K562 (cell line): ENCODE measurements at regions not wholly inside any gene's neighbourhood (a gene's known extent, or its start where the extent isn't known, plus 50 kb on each side); places are given as distances from the start of the nearest gene placed in this dataset.

ENCODE experiments used
- ATAC-seq: fragments of 200-7000 bp; cut with Tn5 transposase; 3 replicates; pipeline ENCODE4 v1.9.1; 2020; ENCODE audit warnings: moderate library complexity
- BruUV-seq: library from RNA; stranded (reverse); fragments of 400-500 nt; replicated peaks from 2 replicates; lab custom pipeline; 2021; lab: Mats Ljungman, UMichigan
- CTCF ChIA-PET: fragments of 300-600 bp; formaldehyde crosslinking; extraction: SDS; loops from one replicate; lab custom pipeline; 2021; ENCODE audit warnings: low intra/inter-chr PET ratio; lab: Yijun Ruan, JAX
- POLR2A ChIA-PET: fragments of 300-600, 350-650 bp; sonication (Branson Sonifier 250); formaldehyde crosslinking; extraction: SDS; loops from one replicate; lab custom pipeline; 2021; ENCODE audit warnings: antibody characterized with exemption, inconsistent platforms; lab: Yijun Ruan, JAX
- DNase-seq, 4 experiments: peaks; one replicate each; pipeline versions ENCODE4 v3.0.0 to v3.0.0-alpha.2; 2011 to 2018; ENCODE audit warnings: low spot score in 3 of 4, mixed read lengths in 3 of 4; ENCODE audit errors: extremely low read depth in 1 of 4
- FAIRE-seq: peaks from 2 replicates; lab custom pipeline; 2011; peaks lifted over from hg19 to GRCh38; lab: Jason Lieb, UNC
- H2AFZ ChIP-seq: 2 replicates; pipeline ENCODE4 v1.6.0; 2011; ENCODE audit warnings: low read depth, low read length, control low read depth, inconsistent platforms
- H3K27ac ChIP-seq: fragments of 200-600 bp; 3 replicates; pipeline ENCODE4 v1.8.0; 2011; ENCODE audit warnings: low read depth, mild to moderate bottlenecking, control low read depth, inconsistent platforms, low read length, moderate library complexity, mixed read lengths; ENCODE audit errors: extremely low read depth
- H3K27me3 ChIP-seq, 2 experiments: fragments of 300-600 bp in 1 of 2; 2 replicates in 1 of 2; 3 replicates in 1 of 2; pipeline versions ENCODE4 v1.6.0 to v1.8.0; 2011; ENCODE audit warnings: inconsistent platforms in 2 of 2, low read length in 2 of 2, mild to moderate bottlenecking in 1 of 2, mixed read lengths in 1 of 2, moderate library complexity in 1 of 2; ENCODE audit not compliant: control insufficient read depth in 2 of 2, insufficient read depth in 2 of 2
- H3K36me3 ChIP-seq: fragments of 300-600 bp; 3 replicates; pipeline ENCODE4 v1.8.0; 2011; ENCODE audit warnings: mild to moderate bottlenecking, low read length, inconsistent platforms; ENCODE audit not compliant: control insufficient read depth, insufficient read depth
- H3K4me1 ChIP-seq, 2 experiments: fragments of 200-600 bp in 1 of 2; replicated peaks in 1 of 2; 2 replicates in 1 of 2; 3 replicates in 1 of 2; pipeline versions ENCODE4 v1.5.1 to v1.8.0; 2011; ENCODE audit warnings: inconsistent platforms in 2 of 2, low read length in 2 of 2, mild to moderate bottlenecking in 1 of 2, mixed read lengths in 1 of 2, moderate library complexity in 1 of 2; ENCODE audit not compliant: control insufficient read depth in 2 of 2, insufficient read depth in 2 of 2
- H3K4me2 ChIP-seq: 2 replicates; pipeline ENCODE4 v1.6.1; 2011; ENCODE audit warnings: low read length, control low read depth, inconsistent platforms, mixed read lengths; ENCODE audit not compliant: insufficient read depth
- H3K4me3 ChIP-seq: fragments of 200-600 bp; sonication (generic), shearing (Covaris generic); 2 replicates; pipeline ENCODE4 v1.5.1; 2016; ENCODE audit warnings: control low read depth, inconsistent platforms
- H3K79me2 ChIP-seq: fragments of 200-600 bp; 3 replicates; pipeline ENCODE4 v1.8.0; 2011; ENCODE audit warnings: low read length, inconsistent platforms; ENCODE audit not compliant: control insufficient read depth, insufficient read depth
- H3K9ac ChIP-seq, 2 experiments: 2 replicates each; pipeline versions ENCODE4 v1.6.0 to v1.6.1; 2011; ENCODE audit warnings: low read depth in 2 of 2, low read length in 2 of 2, control low read depth in 1 of 2, inconsistent platforms in 1 of 2, mild to moderate bottlenecking in 1 of 2, mixed read lengths in 1 of 2; ENCODE audit not compliant: insufficient read depth in 1 of 2
- H3K9me1 ChIP-seq: one replicate; pipeline ENCODE4 v1.6.0; 2011; ENCODE audit warnings: inconsistent platforms, mild to moderate bottlenecking, low read length, moderate library complexity; ENCODE audit not compliant: control insufficient read depth, insufficient read depth
- H3K9me3 ChIP-seq: replicated peaks from 2 replicates; pipeline ENCODE4 v1.5.1; 2011; ENCODE audit warnings: low read depth, low read length, inconsistent platforms; ENCODE audit not compliant: control insufficient read depth, insufficient read depth
- H4K20me1 ChIP-seq: replicated peaks from 2 replicates; pipeline ENCODE4 v1.6.1; 2011; ENCODE audit warnings: low read length, inconsistent platforms, mixed read lengths; ENCODE audit not compliant: control insufficient read depth, insufficient read depth
- BHLHE40 ChIP-seq: IDR thresholded peaks from 2 replicates; pipeline ENCODE4 v1.6.1; 2011; ENCODE audit warnings: low read length, improper control_type of control experiment
- CBFA2T2 ChIP-seq: fragments of 450-650 bp; conservative IDR thresholded peaks from 2 replicates; pipeline ENCODE4 v1.6.1; 2017; ENCODE audit warnings: mild to moderate bottlenecking
- CREB5 ChIP-seq: fragments of 250-450 bp; sonication (Bioruptor Pico); IDR thresholded peaks from 2 replicates; pipeline ENCODE4 v1.5.0; 2020; ENCODE audit warnings: mild to moderate bottlenecking
- CSDE1 ChIP-seq, 2 experiments: fragments of 450-650 bp; IDR thresholded peaks; 2 replicates each; pipeline ENCODE4 v1.6.1; 2016; ENCODE audit warnings: mild to moderate bottlenecking in 1 of 2
- DPF2 ChIP-seq: fragments of 450-650 bp; IDR thresholded peaks from 2 replicates; pipeline ENCODE4 v1.6.1; 2016
- FOXJ3 ChIP-seq: sonication (generic); formaldehyde crosslinking; IDR thresholded peaks from 2 replicates; pipeline ENCODE4 v1.4.0; 2020; ENCODE audit warnings: mild to moderate bottlenecking, missing genetic modification reagents
- HDGF ChIP-seq: fragments of 450-650 bp; IDR thresholded peaks from 2 replicates; pipeline ENCODE4 v1.6.1; 2016
- ID3 ChIP-seq, 2 experiments: fragments of 250-450 bp in 1 of 2; fragments of 450-650 bp in 1 of 2; sonication (Bioruptor Pico) in 1 of 2; IDR thresholded peaks; 2 replicates each; pipeline versions ENCODE4 v1.6.1 to v1.8.0; 2016 to 2021; ENCODE audit warnings: mild to moderate bottlenecking in 2 of 2, moderate library complexity in 2 of 2, missing compliant biosample characterization in 1 of 2, missing genetic modification characterization in 1 of 2
- IRF9 ChIP-seq: fragments of 450-650 bp; IDR thresholded peaks from 2 replicates; pipeline ENCODE4 v1.6.1; 2016; ENCODE audit warnings: missing biosample characterization, missing genetic modification characterization
- KLF16 ChIP-seq: IDR thresholded peaks from 2 replicates; pipeline ENCODE4 v1.6.1; 2016; ENCODE audit warnings: antibody characterized with exemption
- LARP7 ChIP-seq: fragments of 450-650 bp; IDR thresholded peaks from 2 replicates; pipeline ENCODE4 v1.6.1; 2016
- MAFG ChIP-seq: fragments of 450-650 bp; conservative IDR thresholded peaks from 2 replicates; pipeline ENCODE4 v1.6.1; 2016; ENCODE audit warnings: missing genetic modification characterization, missing compliant biosample characterization
- MLX ChIP-seq, 2 experiments: fragments of 450-650 bp in 1 of 2; sonication (generic) in 1 of 2; formaldehyde crosslinking; conservative IDR thresholded peaks; 2 replicates each; pipeline versions ENCODE4 v1.4.0 to v1.8.1; 2020 to 2022; ENCODE audit warnings: mild to moderate bottlenecking in 1 of 2, missing genetic modification reagents in 1 of 2
- RAD21 ChIP-seq, 2 experiments: fragments of 250-450 bp in 1 of 2; fragments of 450-650 bp in 1 of 2; sonication (Bioruptor Pico) in 1 of 2; formaldehyde crosslinking in 1 of 2; IDR thresholded peaks in 1 of 2; conservative IDR thresholded peaks in 1 of 2; 2 replicates each; pipeline versions ENCODE4 v1.4.0 to v1.8.0; 2020 to 2022; ENCODE audit warnings: mild to moderate bottlenecking in 2 of 2, moderate library complexity in 1 of 2
- SMAD3 ChIP-seq: fragments of 450-650 bp; formaldehyde crosslinking; conservative IDR thresholded peaks from 2 replicates; pipeline ENCODE4 v1.4.0; 2020; ENCODE audit warnings: mild to moderate bottlenecking
- SMARCA5 ChIP-seq: fragments of 450-650 bp; IDR thresholded peaks from 2 replicates; pipeline ENCODE4 v1.6.1; 2016
- SP2 ChIP-seq: IDR thresholded peaks from 2 replicates; pipeline ENCODE4 v1.6.1; 2011; ENCODE audit warnings: mild to moderate bottlenecking, low read depth, low read length, moderate library complexity; ENCODE audit not compliant: poor library complexity, severe bottlenecking; ENCODE audit errors: extremely low read depth
- THAP7 ChIP-seq: fragments of 250-450 bp; sonication (Bioruptor Pico); IDR thresholded peaks from 2 replicates; pipeline ENCODE4 v1.5.0; 2021
- ZNF217 ChIP-seq: sonication (generic); formaldehyde crosslinking; IDR thresholded peaks from 2 replicates; pipeline ENCODE4 v1.8.0; 2022; ENCODE audit warnings: mild to moderate bottlenecking, missing genetic modification reagents
- ZNF41 ChIP-seq: fragments of 250-450 bp; sonication (Bioruptor Pico); conservative IDR thresholded peaks from 2 replicates; pipeline ENCODE4 v1.4.0; 2020; ENCODE audit warnings: mild to moderate bottlenecking
- WGBS: fragments of 100-300 bp; shearing (Covaris generic); methylation state at CpG from one replicate; pipeline ENCODE4 v1.1.6; 2016; ENCODE audit warnings: low coverage, mixed read lengths; ENCODE audit not compliant: insufficient coverage; ENCODE audit errors: missing lambda C conversion rate; 5-methylcytosine and 5-hydroxymethylcytosine counted together
- in situ Hi-C: fragments of 300-500 bp; cut with MboI; formaldehyde crosslinking; loops from 4 replicates; pipeline ENCODE4 v1.15.0; 2018; ENCODE audit warnings: inconsistent platforms, mixed read lengths
- intact Hi-C: fragments of 100-400 bp; cut with micrococcal nuclease; formaldehyde crosslinking; loops from 2 replicates; pipeline ENCODE4 v1.14.2; 2022

- CTCF ChIA-PET, result no interaction called here
- intact Hi-C loops (no loop called here), in situ Hi-C loops (no loop called here)
- Histone ChIP-seq H3K4me1 (no peaks in the 10 kb centered on the region), H4K20me1 (no peaks in the 10 kb centered on the region), H3K27ac (no peak overlapping the region), H3K9me3 (no peaks in the 10 kb centered on the region), H3K4me3 (no peak overlapping the region), H3K27me3 (no peaks in the 10 kb centered on the region), H3K36me3 (no peaks in the 10 kb centered on the region)
- ATAC-seq, result no peak
- no TSS peak for BruUV-seq
- 0% methylated on average over 3 of the region's 3 CpGs for WGBS
- TF ChIP-seq MLX (CRISPR knock-in tag; conservative IDR thresholded peaks at IDR 0.05) (no peak), IRF9 (tag) (no peak), DPF2 (no peak), CBFA2T2 (no peak), SP2 (no peak), CSDE1 (IDR thresholded peaks at IDR 0.05) (no peak), FOXJ3 (CRISPR knock-in tag) (no peak), LARP7 (no peak), RAD21 (CRISPR knock-in tag; conservative IDR thresholded peaks at IDR 0.05 in 1 of 2, IDR thresholded peaks at IDR 0.05 in 1 of 2) (no peak), CREB5 (CRISPR knock-in tag) (no peak), KLF16 (no peak), MAFG (tag) (no peak), ZNF217 (CRISPR knock-in tag) (no peak), ID3 (CRISPR knock-in tag; IDR thresholded peaks at IDR 0.05) (no peak), ID3 (tag; IDR thresholded peaks at IDR 0.05) (no peak), HDGF (no peak), SMARCA5 (no peak), THAP7 (CRISPR knock-in tag) (no peak), ZNF41 (CRISPR knock-in tag) (no peak), SMAD3 (CRISPR knock-in tag) (no peak), BHLHE40 (no peak)
- TF ChIP-seq, all 486 proteins: peak for 0
- POLR2A ChIA-PET, result no interaction called here
- FAIRE-seq (no peak), DNase-seq (no peak)
- Histone ChIP-seq H3K9me1 (no peaks in the 10 kb centered on the region), H3K79me2 (no peaks in the 10 kb centered on the region), H2AFZ (no peak overlapping the region), H3K9ac (no peak overlapping the region), H3K4me2 (no peak overlapping the region)
These were observed 173.8 kb upstream of the DCAF12L2 start for GRCh38 chrX:126339928-126340327.
